ENCODE measurements at regions not wholly inside any gene's neighbourhood (a gene's known extent, or its start where the extent isn't known, plus 50 kb on each side); places are given as distances from the start of the nearest gene placed in this dataset.

- no peak overlapping the region for H2AFZ ChIP-seq (ENCODE audit: low read length)
- no peaks in the 10 kb centered on the region for H3K36me3 ChIP-seq (ENCODE audit: insufficient read depth, low read length)
- H3K27me3 ChIP-seq (ENCODE audit: insufficient read depth, low read length, poor library complexity, severe bottlenecking) = no peaks in the 10 kb centered on the region
- H3K4me3 ChIP-seq (ENCODE audit: low read length, poor library complexity, severe bottlenecking) = no peak overlapping the region
- H3K9ac ChIP-seq (ENCODE audit: low read depth, low read length, poor library complexity, severe bottlenecking) = no peak overlapping the region
- no peaks in the 10 kb centered on the region for H3K4me1 ChIP-seq (ENCODE audit: insufficient read depth, low read length, poor library complexity, severe bottlenecking)
- no peaks in the 10 kb centered on the region for H3K9me2 ChIP-seq (replicated peaks; ENCODE audit: low read depth, low read length)
- no peak overlapping the region for H3K4me2 ChIP-seq (ENCODE audit: low read depth, low read length, poor library complexity, severe bottlenecking)
- H3F3A ChIP-seq (ENCODE audit: low read depth) = no peaks in the 10 kb centered on the region
- H3K9me3 ChIP-seq (ENCODE audit: insufficient read depth, low read depth, low read length) = no peaks in the 10 kb centered on the region
- H4K20me1 ChIP-seq (ENCODE audit: insufficient read depth, low read length, poor library complexity, severe bottlenecking) = no peaks in the 10 kb centered on the region
- no peaks in the 10 kb centered on the region for H3K79me2 ChIP-seq (ENCODE audit: insufficient read depth, low read length)
- TF ChIP-seq CTCF (conservative IDR thresholded peaks at IDR 0.05; ENCODE audit: low read length) (no peak), EZH2phosphoT487 (IDR thresholded peaks at IDR 0.05; ENCODE audit: borderline replicate concordance) (no peak)
Measured at GRCh38 chr10:108453166-108453565, 1288.7 kb upstream of the SORCS1 start.

- Histone ChIP-seq H3K9me3 (ENCODE audit: insufficient read depth, low read depth, low read length) (no peaks in the 10 kb centered on the region), H3K9ac (ENCODE audit: low read depth, low read length, poor library complexity, severe bottlenecking) (no peak overlapping the region), H4K20me1 (ENCODE audit: insufficient read depth, low read length, poor library complexity, severe bottlenecking) (no peaks in the 10 kb centered on the region), H3K27me3 (ENCODE audit: insufficient read depth, low read length, poor library complexity, severe bottlenecking) (no peaks in the 10 kb centered on the region), H2AFZ (ENCODE audit: low read length) (no peak overlapping the region), H3F3A (ENCODE audit: low read depth) (no peaks in the 10 kb centered on the region), H3K4me2 (ENCODE audit: low read depth, low read length, poor library complexity, severe bottlenecking) (no peak overlapping the region), H3K4me1 (ENCODE audit: insufficient read depth, low read length, poor library complexity, severe bottlenecking) (no peaks in the 10 kb centered on the region), H3K9me2 (replicated peaks; ENCODE audit: low read depth, low read length) (no peaks in the 10 kb centered on the region), H3K4me3 (ENCODE audit: low read length, poor library complexity, severe bottlenecking) (no peak overlapping the region), H3K79me2 (ENCODE audit: insufficient read depth, low read length) (no peaks in the 10 kb centered on the region), H3K36me3 (ENCODE audit: insufficient read depth, low read length) (no peaks in the 10 kb centered on the region)
- no peak for TF ChIP-seq CTCF (conservative IDR thresholded peaks at IDR 0.05; ENCODE audit: low read length)
- no peak for TF ChIP-seq EZH2phosphoT487 (IDR thresholded peaks at IDR 0.05; ENCODE audit: borderline replicate concordance)
Measured at GRCh38 chr10:108452533-108452932, 1288.0 kb upstream of the SORCS1 start.

- Histone ChIP-seq H3K9ac (ENCODE audit: low read depth, low read length, poor library complexity, severe bottlenecking) (no peak overlapping the region), H2AFZ (ENCODE audit: low read length) (no peak overlapping the region), H3K9me2 (replicated peaks; ENCODE audit: low read depth, low read length) (no peaks in the 10 kb centered on the region), H3K79me2 (ENCODE audit: insufficient read depth, low read length) (no peaks in the 10 kb centered on the region), H3K4me3 (ENCODE audit: low read length, poor library complexity, severe bottlenecking) (no peak overlapping the region), H4K20me1 (ENCODE audit: insufficient read depth, low read length, poor library complexity, severe bottlenecking) (no peaks in the 10 kb centered on the region), H3K4me1 (ENCODE audit: insufficient read depth, low read length, poor library complexity, severe bottlenecking) (no peaks in the 10 kb centered on the region), H3K27me3 (ENCODE audit: insufficient read depth, low read length, poor library complexity, severe bottlenecking) (no peaks in the 10 kb centered on the region), H3K9me3 (ENCODE audit: insufficient read depth, low read depth, low read length) (no peaks in the 10 kb centered on the region), H3K36me3 (ENCODE audit: insufficient read depth, low read length) (no peaks in the 10 kb centered on the region), H3F3A (ENCODE audit: low read depth) (no peaks in the 10 kb centered on the region), H3K4me2 (ENCODE audit: low read depth, low read length, poor library complexity, severe bottlenecking) (no peak overlapping the region)
- TF ChIP-seq EZH2phosphoT487 (IDR thresholded peaks at IDR 0.05; ENCODE audit: borderline replicate concordance) = no peak
- no peak for TF ChIP-seq CTCF (conservative IDR thresholded peaks at IDR 0.05; ENCODE audit: low read length)
Measured at GRCh38 chr10:108450280-108450679, 1285.8 kb upstream of the SORCS1 start.

All from Loucy (cell line).